GM21447 (cell line): ENCODE measurements at regions not wholly inside any gene's neighbourhood (a gene's known extent, or its start where the extent isn't known, plus 50 kb on each side); places are given as distances from the start of the nearest gene placed in this dataset.
"Not testable (repeated sequence)": the region's sequence is repeated elsewhere in the genome, so short reads cannot be mapped to it uniquely, and the experiment has no call there.

ENCODE experiments used
- ATAC-seq: cut with Tn5 transposase; IDR thresholded peaks from one replicate; pipeline ENCODE4 v1.9.1; 2021; ENCODE audit not compliant: unreplicated experiment

DNA sequence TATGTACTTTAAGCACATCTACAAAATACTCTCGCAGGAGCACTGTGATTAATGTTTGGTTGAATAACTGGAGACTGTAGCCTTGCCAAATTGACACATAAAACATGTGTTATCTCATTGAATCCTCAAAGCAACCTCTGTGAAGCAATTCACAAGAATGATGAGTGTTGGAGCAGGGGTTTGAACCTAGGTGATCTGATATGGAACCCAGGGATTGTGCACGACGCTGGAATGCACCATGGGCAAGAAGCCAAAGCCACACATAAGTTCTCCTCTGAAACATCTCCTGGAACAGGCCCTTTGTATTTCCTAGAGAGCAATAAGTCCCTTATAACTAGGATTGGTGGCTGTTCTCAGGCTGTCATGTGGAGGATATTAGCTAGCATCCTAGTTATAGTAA, 124.6 kb upstream of the IVNS1ABP start:
- ATAC-seq, result no peak

DNA sequence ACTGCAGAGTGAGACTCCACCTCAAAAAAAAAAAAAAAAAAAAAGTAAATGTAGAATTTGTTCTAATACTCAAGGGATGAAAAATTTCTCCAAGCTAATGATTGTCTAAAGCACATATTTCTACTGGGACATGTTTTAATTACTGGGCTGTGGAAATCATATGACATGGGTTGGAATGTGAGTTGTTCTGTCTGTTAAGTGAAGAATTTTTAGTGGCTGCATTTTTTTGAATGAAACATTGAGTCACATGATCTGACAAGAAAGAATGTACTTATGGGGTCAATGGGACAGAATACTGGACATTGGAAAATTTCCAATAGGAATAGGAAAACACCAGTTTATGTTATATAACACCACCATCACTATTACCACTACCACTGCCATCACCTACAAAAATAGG, 123.8 kb upstream of the IVNS1ABP start:
- ATAC-seq, result no peak

DNA sequence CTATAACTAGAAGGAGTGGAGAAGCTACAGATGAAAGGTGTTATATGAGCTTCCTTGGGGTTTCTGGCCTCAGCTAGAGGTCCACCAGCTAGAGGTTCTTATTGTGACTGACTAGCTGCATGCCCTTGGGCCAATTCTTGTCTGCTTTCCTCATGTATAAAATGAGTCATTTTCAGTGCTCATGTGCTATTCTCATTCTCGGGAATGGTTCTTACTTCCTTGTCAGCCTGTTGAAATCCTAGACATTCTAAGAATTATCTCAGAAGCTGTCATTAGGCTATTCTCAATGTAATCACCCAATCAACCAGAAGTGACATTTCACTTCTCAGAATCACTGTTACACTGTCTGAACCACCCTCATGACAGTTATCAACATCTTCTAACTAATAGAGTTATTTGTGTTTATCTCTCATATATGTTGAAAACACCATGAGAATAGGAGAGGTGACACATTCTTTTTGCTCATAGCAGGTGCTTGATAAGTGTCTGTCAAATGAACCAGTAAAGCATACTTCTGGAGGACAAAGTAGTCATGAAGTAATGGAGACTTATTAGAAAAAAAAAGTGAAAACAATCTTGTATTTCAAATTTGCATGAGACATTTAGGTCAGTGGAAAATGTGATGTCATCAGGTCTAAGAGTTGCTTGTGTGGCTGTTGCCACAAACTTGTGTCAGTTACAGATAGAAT, 122.8 kb upstream of the IVNS1ABP start:
- peak; percentile 68 for ATAC-seq

DNA sequence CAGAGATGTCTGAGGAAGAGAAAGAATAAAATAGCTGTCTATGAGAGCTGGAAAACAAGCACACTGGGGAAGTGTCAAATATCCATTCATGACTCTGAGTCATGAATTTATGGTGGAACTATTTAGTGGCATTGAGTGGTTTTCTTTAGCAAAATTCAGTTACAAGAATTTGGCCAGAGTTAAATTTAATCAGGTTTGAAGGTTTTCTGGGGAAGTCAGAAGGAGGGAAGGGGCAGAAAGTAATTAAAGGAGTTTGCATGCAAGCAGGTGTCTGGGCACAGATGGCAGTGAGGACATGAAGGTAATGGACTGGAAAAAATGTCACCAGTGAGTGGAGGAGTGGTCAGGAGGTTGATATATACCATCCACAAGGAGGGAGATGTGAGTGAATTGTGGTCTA, 121.9 kb upstream of the IVNS1ABP start:
- ATAC-seq, result no peak

DNA sequence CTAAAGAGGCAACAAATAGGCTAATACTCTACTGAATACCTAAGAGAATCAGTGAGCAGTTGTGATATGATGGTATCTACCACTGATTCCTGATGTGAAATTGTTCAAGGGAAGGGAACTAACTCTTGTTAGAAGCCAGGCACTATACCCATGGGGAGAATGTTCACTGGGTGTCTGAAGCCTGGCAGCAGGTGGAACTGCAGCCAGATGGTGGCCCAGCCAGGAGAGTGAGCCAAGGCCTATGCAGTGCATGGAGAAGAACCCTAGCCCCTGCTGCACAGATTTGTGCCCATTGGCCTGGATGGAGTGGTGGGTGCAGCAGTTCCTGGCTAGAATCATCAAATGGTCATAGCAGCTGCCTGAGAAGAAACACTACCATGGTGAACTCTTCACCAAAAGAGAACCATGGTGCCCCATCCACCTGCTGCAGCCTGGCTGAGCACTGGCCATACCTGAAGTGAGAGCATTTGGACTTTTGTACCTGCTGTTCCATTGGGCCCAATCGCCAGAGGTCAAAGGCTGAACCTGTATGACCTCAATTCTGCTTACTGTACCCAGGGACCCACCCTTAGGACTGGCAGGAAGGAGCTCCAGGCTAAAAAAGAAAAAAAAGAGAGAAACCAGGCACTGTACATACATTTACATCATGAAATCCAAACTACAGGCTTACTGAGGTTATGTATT, 118.8 kb upstream of the IVNS1ABP start:
- ATAC-seq, result no peak

DNA sequence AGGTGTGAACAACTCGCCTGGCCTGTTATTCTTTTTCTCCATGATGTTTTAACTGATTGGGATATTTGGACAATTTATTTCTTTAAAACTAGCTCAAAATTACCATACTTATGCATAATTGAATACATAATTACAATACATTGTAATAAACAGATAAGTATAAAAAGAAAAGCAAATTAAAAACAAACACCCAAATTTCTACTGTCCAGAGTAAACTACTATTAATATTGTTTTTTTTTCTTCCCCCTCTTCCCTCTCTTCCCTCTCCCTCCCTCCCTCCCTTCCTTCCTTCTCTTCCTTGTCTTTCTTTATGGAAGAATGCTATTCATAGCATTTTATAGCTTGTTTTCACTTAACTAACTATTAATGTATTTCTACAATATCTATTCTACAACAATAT, 117.7 kb upstream of the IVNS1ABP start:
- no peak for ATAC-seq

DNA sequence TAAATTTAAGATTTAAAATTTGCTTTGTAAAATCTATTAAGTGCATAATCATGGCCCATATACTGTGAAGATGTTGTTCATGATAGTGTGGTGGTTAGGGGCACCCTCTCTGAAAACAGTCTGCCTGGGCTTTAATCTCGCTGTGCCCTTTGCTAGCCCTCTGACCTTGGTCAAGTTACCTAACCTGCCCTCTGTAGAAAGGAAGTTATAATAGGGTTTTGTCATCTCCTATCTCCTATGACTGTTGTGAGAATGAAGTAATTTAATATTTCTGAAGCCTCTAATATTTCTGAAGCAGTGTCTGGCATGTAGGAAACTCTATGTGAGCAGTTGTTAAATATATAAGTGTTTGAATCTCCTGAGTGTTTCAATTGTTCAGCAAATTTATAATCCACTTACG, 116.6 kb upstream of the IVNS1ABP start:
- no peak for ATAC-seq

DNA sequence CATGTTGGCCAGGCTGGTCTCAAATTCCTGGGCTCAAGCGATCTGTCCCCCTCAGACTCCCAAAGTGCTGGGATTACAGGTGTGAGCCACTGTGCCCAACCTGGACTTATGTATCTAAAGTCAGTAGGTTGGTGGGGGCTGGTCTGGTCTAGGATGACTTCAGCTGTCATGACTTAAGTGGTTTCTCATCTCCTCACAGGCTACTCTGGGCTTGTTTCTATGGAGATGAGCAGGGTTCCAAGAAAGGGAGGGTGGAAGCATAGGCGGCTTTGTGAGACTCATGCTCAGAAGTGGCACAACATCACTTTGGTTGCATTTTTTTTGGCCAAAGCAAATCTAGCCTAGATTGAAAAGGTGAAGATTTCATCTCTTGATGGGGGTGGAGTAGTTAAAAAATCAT, 115.9 kb upstream of the IVNS1ABP start:
- ATAC-seq, result no peak

DNA sequence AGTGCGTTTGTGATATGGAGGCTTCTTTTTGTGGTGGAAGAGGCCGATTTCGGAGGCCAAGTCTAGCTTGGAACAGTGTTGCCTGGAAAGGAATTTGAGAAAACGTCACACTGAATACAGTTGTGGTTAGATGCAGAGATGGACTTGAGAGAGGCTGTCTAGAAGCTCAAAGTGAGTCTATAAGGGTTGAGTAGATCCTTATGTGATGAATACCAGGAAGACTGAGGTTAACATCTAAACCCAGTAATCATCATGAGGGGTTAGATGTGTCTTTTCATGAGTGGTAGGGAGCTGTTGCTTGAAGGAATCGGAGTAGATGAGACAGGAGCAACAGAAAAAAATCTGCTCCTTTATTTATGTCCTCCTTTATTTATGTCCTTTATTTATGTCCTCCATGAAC, 114.6 kb upstream of the IVNS1ABP start:
- no peak for ATAC-seq

DNA sequence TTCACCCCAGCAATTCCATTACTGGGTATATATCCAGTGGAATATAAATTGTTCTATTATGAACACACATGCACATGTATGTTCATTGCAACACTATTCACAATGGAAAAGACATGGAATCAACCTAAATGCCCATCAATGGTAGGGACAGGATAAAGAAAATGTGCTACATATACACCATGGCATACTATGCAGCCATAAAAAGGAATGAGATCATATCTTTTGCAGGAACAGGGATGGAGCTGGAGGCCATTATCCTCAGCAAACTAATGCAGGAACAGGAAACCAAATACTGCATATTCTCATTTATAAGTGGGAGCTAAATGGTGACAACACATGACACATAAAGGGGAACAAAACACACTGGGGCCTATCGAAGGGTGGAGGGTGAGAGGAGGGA, 112.6 kb upstream of the IVNS1ABP start:
- not testable (repeated sequence) for ATAC-seq

DNA sequence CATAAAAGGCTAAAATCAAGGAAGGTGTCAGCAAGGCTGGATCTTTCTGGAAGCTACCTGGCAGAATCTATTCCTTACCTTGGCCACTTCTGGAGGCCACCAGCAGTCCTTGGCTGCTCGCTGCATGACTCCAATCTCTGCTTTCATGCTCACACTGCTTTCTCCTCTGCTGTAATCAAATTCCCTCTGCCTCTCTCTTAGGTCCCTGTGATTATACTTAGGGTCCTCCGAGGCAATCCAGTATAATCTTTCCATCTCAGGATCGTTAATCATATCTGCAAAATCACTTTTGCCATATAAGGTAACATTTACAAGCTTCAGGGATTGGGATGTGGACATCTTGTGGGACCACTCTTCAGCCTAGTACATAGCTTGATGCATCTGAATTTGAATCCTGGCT, 110.7 kb upstream of the IVNS1ABP start:
- no peak for ATAC-seq

DNA sequence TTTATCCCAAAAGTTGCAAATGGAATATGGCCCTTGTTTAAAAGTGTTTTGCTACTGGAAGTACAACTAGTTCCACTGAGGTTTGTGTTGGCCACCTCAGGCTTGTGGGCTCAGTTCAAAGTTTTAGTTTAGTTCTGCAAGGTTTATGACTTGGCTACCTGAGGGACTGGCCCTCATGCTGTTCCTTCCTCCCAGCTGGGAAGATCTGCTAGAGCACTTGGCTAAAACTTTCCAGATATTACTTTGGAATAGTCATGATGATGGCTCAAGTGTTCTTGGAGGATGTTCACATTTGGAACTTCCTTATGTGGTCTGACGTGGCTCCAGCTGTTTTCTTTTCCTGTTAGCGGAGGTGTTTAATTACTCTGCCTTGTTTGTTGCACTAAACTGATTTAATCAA, 110.2 kb upstream of the IVNS1ABP start:
- ATAC-seq, result no peak

DNA sequence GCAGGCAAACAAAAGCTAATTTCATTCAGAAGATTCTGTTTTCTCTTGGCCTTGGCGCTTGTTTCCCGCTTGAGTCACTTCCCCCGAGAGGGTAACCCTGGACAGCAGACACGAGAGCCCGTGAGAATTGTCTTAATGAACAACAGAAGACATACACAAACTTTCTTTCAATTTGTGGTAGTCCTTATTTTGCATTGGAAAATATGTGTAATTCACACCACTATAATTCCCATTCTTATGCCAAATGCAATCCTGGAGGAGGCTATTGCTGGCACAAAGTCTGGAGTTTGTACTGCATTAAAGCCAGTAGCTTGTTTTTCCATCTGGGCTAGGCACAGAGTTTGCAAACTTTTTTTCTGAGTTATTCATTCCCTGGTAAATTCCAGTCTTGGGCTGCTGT, 109.8 kb upstream of the IVNS1ABP start:
- ATAC-seq, result no peak

DNA sequence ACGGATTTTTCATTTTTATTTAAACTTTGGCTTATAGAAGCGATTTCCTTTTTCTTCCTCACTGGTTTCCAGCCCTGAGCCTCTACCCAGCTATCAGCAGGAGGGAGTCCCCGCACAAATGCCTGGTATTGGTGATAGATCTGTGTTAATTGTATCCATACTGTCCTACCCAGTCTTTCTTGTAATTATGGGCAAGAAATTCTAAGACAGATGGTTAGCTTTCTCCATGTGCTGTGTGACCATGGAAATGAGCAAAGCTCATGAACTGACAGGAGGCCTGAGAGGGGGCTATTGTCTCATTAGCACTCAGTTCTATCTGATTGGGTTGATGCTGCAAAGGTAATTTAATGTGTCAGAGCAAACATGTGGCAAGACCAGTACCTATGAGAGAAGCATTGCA, 108.1 kb upstream of the IVNS1ABP start:
- ATAC-seq, result no peak

DNA sequence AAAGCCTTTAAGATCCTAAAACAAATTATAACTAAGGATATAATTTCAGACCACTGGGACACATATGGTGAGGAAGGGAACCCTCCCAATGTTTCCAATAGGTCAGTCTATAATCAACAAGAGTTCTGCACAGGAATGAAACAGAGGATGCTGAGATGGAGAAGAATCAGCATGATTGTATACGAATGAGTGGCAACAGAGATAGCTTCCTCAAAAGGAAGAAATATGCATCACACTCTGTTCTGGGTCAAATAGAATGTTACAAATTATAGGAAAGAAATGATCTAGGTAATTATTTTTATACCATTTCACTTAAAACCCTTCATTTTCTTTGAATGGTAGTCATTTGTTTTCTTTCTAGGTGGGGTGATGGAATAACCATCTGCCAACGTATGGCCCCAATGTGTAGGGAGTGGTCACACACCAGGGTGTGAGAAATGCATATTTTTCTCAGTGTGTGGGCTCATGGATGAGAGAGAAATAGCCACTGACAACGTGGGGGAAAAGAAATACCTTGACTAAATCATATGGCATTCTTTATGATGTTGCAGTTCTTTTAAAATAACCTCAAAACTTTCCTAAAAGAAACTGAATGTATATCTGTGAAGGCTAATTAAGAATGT, 104.6 kb upstream of the IVNS1ABP start:
- no peak for ATAC-seq

DNA sequence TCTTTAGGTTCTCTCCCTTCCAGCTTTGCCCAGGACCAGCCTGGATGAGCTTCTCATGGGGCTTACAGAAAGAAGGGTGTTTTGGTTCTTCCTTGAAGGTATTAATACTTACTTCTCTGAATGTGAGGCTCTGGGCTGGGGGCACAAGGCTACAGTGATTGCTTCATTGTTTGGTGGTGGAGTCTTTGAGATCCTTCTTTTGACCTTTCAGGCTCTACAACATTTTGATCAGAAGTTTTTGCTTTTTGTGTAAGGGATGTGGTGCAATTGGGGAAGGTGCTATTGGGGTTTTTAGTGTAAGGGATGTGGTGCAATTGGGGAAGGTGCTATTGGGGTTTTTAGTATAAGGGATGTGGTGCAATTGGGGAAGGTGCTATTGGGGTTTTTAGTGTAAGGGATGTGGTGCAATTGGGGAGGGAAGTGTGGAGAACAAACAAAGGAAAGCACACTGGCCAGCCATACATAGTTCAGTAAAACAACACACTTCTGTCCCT, 103.6 kb upstream of the IVNS1ABP start:
- ATAC-seq, result no peak

DNA sequence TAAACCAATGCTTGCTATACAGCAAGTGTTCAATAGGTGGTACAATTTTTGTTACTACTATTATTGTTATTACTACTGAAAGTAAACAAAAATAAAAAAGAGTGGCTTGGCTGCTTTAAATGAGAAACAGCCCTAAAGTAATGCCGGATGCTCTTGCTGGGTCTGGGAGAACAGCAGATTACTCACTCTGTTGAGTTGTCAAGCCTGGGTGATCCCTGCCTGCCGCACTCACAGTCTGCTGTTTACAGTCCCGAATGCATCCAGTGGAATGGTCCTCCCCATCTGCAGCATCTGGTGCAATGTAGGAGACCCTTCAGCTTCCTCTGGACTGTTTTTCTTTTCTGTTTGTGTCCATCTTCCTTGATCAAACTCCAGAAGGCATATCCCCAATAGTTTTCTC, 102.7 kb upstream of the IVNS1ABP start:
- ATAC-seq, result no peak

DNA sequence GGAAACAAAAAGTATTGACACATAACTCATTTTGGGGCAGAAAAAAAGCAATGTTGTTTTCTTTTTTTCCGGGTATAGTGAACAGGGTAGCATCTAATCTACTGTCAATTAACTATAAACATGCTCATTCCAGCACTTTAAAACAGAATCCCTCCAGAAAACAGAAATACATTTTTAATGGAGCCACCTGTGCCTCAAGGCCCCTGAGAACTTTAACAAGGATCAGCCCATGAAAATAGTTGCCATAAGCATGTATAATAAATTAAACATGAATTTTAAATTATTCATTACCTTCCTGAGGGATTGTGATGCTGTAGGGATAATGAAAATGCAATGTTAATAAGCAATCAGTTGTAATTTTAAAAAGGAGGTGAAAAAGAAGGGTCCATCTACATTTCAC, 101.4 kb upstream of the IVNS1ABP start:
- ATAC-seq, result no peak

DNA sequence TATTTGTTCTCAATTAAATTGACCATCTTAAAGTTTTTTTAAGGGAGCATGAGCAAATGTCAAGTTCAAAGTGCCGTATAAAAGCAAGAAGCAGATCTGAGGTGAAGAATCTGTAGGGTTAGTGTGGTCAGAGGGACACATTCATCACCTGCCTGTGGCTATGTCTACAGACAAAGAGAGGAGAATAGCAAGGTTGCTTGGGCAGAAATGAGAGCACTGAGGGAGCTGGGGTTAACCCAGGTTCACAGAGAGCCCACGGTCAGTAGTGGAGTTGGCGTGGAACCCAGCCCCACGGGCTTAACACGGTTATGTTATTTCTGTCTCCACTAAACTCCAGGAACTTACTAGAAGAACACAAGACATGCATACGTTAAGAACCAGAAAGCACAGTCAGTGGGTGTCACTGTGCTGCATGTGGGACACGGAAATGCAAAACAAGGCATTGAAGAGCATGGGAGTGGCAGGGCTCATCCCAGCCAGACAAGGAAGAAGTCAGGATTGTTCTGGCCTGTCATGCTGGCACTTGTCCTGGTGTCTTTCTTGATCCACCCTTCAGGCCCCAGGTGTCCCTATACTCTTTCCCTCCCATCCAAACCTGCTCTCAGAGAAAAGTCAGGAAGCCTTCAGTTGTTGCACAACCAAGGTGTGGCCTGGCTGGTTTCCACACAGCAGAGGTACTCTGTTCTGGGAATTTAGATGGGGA, 95.5 kb upstream of the IVNS1ABP start:
- ATAC-seq, result no peak

DNA sequence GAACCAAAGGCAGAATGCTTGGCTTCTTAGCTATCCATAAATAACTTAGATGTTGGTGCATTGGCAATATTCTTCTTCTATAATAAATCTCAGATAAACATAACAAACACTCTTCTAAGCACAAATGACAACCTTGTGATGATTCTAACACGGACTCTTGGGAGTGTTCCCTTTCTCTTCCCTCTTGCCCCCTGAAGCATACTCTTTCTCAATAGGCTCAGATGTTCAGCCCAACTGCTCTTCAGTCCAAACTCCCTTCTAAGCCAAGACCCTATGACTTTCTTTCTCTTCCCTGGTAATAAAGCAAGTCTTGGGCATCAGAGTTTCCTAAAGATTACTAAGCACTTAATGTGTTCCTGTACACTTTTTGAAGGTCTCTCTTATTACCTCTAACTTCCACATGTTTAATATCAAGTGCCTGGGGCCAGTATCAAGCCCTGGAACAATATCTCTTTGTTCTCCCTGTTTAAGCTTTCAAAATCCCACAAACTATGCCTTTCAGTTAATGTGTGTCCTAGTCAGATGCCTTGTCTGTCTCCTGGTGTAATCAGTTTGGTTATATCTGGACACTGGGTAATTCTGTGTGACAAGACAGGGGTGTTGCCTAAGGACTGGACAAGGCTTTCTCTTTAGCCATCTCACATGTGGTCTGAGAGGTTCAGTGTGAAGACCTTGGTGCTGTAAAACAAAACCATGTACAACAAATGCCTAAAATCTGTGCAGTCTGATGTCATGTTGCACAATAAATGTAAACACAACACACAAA, 92.9 kb upstream of the IVNS1ABP start:
- ATAC-seq, result no peak

DNA sequence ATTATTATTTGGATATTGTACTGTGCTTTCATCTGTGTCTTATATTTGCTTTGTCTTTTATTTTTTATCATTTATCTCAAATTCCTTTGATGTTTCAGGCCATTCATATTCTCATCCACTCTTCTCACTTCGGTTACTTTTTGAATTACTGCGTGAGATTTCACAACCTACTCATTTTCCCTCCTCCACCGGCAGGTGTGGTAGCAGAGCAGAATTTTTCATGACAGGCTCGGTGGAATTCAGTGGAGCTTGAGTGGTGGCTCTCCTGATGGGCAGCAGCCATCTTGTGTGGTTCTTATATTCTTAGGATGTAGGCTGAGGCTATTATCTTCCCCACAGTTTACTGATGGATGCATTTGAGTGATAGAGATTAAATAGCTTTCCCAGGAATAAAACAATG, 92.3 kb upstream of the IVNS1ABP start:
- ATAC-seq, result no peak
